ENCODE measurements at regions not wholly inside any gene's neighbourhood (a gene's known extent, or its start where the extent isn't known, plus 50 kb on each side); places are given as distances from the start of the nearest gene placed in this dataset.

DNA sequence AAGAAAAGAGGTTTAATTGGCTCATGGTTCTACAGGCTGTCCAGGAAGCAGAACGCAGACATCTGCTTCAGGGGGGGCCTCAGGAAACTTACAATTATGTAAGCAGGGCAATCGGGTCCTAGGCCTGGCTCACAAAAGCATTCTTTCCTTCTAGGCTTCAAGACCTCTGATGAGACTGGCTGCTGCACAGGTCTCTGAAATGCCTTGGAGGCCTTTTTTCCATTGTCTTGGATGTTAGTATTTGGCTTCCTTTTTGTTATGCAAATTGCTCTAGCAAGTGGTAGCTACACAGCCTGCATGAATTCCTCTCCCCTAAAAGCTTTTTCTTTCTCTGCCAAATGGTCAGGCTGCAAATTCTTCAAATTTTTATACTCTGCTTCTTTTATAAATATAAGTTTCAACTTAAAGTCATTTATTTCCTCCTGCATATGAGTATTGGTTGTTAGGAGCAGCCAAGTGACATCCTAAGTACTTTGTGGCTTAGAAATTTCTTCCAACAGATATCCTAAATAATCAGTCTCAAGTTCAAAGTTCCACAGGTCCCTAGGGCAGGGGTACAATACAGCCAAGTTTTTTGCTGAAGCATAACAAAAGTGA, 83.1 kb upstream of the SEMA3A start:
- no peak for DNase-seq

- DNase-seq, result no peak
Observed at GRCh38 chr7:84274029-84274638, 79.5 kb upstream of the SEMA3A start.

- no peak for DNase-seq
Observed at GRCh38 chr7:84271543-84271942, 77.0 kb upstream of the SEMA3A start.

GRCh38 chr7:84264396-84264795, 69.8 kb upstream of the SEMA3A start:
- DNase-seq, result no peak

GRCh38 chr7:84263106-84263505, 68.5 kb upstream of the SEMA3A start:
- no peak for DNase-seq

GRCh38 chr7:84261509-84261908, 66.9 kb upstream of the SEMA3A start:
- DNase-seq, result no peak

DNA sequence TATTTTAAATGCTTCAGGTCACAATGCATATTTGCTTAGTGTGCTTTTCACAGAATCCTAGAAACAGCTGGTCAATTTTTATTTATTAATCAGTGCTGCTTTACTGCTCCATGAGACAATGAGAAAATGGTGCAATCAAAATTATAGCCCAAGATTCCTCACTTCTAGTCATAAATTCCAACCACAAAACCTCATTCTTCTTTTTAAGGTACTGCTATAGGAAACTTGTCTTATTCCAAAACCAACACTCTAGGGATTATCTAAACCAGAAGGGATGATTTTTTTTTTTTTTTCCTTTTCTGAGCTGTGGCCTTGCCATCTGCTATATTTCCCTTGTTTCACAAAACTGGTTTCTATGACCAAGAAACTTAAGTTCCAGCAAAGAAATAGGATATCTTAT, 64.0 kb upstream of the SEMA3A start:
- no peak for DNase-seq

DNA sequence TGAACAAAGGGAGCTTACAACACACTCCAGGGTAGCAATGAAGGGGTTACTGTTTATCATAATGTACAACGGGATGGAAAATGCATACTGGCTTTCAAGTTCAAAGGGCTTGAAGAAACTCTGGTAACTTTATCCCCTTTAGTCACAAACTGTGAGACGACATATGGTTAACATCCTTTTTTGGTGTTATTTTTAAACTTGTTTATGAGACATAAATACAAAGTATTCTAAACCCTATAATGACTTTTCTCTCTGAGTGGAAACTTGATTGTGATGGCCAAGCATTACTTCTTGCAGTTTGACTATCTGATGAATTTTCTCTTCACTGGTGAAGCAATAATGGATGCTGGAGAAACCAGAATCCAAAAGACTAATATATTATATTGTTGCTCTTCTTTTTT, 62.0 kb upstream of the SEMA3A start:
- no peak for DNase-seq

- no peak for DNase-seq
Observed at GRCh38 chr7:84251277-84251781, 56.7 kb upstream of the SEMA3A start.

- no peak for DNase-seq
Observed at GRCh38 chr7:84250452-84250851, 55.9 kb upstream of the SEMA3A start.

GRCh38 chr7:84249656-84250055, 55.1 kb upstream of the SEMA3A start:
- DNase-seq, result no peak

DNA sequence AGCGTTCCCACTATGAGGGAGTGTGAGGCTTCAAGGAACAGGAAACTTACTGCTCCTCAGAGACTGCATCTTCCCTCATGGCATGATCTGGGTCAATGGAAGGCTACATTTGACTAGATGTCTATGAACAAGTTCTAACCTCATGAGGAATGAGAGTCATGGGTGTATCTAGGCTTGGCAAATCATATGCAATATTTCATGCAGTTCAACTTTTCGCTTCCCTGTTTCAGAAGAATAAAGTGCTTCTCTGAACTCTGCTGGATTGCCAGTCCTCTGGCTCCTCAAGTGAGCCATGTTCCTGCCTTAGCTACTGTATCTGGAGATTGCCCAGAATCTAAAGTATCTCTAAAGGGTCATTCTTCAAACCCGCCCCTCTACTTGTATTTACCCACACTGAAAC, 54.3 kb upstream of the SEMA3A start:
- DNase-seq, result no peak

- no peak for DNase-seq
Observed at GRCh38 chr7:84248267-84248666, 53.7 kb upstream of the SEMA3A start.

- no peak for DNase-seq
Observed at GRCh38 chr7:84247591-84247990, 53.0 kb upstream of the SEMA3A start.

DNA sequence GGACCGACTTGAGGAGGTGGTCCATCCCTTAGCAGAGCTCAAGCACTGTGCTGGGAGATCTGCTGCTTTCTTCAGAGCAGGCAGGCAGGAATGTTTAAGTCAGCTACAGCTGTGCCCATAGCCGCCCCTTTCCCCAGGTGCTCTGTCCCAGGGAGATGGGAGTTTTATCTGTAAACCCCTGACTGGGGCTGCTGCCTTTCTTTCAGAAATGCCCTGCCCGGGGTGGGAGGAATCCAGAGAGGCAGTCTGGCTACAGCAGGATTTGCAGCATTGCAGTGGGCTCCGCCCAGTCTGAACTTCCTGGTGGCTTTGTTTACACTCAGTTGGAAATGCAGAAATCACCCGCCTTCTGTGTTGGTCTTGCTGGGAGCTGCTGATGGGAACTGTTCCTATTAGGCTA, 51.2 kb upstream of the SEMA3A start:
- no peak for DNase-seq

Measured in NCI-H187 treated with DMSO at 0.1 percent for 48 hours (cell line).